ENCODE measurements at regions not wholly inside any gene's neighbourhood (a gene's known extent, or its start where the extent isn't known, plus 50 kb on each side); places are given as distances from the start of the nearest gene placed in this dataset.

DNA sequence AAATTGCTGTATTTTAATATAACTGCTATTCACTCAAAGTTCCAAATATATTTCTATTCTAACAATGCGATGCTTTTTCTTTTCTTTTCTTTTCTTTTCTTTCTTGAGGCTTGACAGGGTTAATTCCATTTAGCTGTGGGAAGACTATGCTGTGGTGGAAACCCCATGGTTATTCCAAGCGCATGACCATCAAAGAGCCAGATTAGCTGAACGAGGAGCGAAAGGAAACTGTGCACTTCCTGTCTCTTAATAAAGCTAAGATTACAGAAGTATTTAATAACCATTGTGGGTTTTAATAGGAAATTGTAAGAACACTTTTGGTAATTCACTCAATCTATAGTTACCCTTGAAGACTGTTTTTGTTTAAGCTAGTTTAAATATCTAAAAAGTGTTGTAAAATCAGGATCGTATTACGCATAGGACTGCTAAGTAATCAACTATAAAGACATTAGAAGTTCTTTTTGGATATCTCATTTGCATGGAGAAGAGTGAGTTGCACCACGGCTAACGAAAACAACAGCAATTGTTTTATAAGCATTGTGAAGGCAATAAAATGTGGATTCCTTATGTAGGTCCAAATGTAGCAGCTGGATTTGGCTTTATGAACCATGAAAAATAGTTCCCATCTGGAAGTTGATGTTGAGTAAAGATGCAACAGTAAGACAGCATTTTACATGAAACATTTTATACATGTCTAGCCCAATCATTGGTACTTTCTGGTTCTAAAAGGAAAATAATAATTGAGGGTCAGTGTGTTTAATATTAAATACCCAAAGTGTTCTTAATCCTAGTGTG, 105.4 kb downstream of the ZIC1 start:
- H3K4me3 ChIP-seq (ENCODE audit: low read length), result no peak overlapping the region
- no peaks in the 10 kb centered on the region for H3K9me2 ChIP-seq (ENCODE audit: insufficient read depth, low read length)
- no peak overlapping the region for H2AFZ ChIP-seq (ENCODE audit: low read depth, low read length)
- H3K9me3 ChIP-seq (ENCODE audit: low read length), result no peaks in the 10 kb centered on the region
- no peaks in the 10 kb centered on the region for H3K36me3 ChIP-seq (ENCODE audit: insufficient read depth, low read length)
- H3F3A ChIP-seq (ENCODE audit: insufficient read depth, low read length, poor library complexity, severe bottlenecking), result no peaks in the 10 kb centered on the region
- H3K27me3 ChIP-seq (ENCODE audit: insufficient read depth, low read depth, low read length), result no peaks in the 10 kb centered on the region
- TF ChIP-seq SMC3 (conservative IDR thresholded peaks at IDR 0.05; ENCODE audit: poor library complexity) (no peak), CTCF (IDR thresholded peaks at IDR 0.05; ENCODE audit: poor library complexity, severe bottlenecking) (no peak), RAD21 (conservative IDR thresholded peaks at IDR 0.05) (no peak), EZH2 (IDR thresholded peaks at IDR 0.05; ENCODE audit: borderline replicate concordance, insufficient read depth, low read length, poor library complexity, severe bottlenecking) (no peak), MXI1 (conservative IDR thresholded peaks at IDR 0.05; ENCODE audit: poor library complexity, severe bottlenecking) (no peak), TAF1 (IDR thresholded peaks at IDR 0.05; ENCODE audit: low read depth) (no peak), EP300 (conservative IDR thresholded peaks at IDR 0.05; ENCODE audit: poor library complexity, severe bottlenecking) (no peak), POLR2AphosphoS5 (IDR thresholded peaks at IDR 0.05) (no peak)
- TF ChIP-seq, protein P1, sequence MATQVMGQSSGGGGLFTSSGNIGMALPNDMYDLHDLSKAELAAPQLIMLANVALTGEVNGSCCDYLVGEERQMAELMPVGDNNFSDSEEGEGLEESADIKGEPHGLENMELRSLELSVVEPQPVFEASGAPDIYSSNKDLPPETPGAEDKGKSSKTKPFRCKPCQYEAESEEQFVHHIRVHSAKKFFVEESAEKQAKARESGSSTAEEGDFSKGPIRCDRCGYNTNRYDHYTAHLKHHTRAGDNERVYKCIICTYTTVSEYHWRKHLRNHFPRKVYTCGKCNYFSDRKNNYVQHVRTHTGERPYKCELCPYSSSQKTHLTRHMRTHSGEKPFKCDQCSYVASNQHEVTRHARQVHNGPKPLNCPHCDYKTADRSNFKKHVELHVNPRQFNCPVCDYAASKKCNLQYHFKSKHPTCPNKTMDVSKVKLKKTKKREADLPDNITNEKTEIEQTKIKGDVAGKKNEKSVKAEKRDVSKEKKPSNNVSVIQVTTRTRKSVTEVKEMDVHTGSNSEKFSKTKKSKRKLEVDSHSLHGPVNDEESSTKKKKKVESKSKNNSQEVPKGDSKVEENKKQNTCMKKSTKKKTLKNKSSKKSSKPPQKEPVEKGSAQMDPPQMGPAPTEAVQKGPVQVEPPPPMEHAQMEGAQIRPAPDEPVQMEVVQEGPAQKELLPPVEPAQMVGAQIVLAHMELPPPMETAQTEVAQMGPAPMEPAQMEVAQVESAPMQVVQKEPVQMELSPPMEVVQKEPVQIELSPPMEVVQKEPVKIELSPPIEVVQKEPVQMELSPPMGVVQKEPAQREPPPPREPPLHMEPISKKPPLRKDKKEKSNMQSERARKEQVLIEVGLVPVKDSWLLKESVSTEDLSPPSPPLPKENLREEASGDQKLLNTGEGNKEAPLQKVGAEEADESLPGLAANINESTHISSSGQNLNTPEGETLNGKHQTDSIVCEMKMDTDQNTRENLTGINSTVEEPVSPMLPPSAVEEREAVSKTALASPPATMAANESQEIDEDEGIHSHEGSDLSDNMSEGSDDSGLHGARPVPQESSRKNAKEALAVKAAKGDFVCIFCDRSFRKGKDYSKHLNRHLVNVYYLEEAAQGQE (IDR thresholded peaks at IDR 0.05; ENCODE audit: borderline replicate concordance), result no peak
- no peak overlapping the region for H3K9ac ChIP-seq (ENCODE audit: low read length)
- no peaks in the 10 kb centered on the region for H4K20me1 ChIP-seq (ENCODE audit: insufficient read depth)
- no peak overlapping the region for H3K27ac ChIP-seq (ENCODE audit: low read length)
- no peak overlapping the region for H3K4me2 ChIP-seq (ENCODE audit: low read length)
- no peaks in the 10 kb centered on the region for H3K79me2 ChIP-seq (replicated peaks; ENCODE audit: insufficient read depth, low read length)

GRCh38 chr3:147518465-147518864, 109.3 kb downstream of the ZIC1 start:
- TF ChIP-seq, protein P1 (IDR thresholded peaks at IDR 0.05; ENCODE audit: borderline replicate concordance), result no peak
- TF ChIP-seq SMC3 (conservative IDR thresholded peaks at IDR 0.05; ENCODE audit: poor library complexity) (no peak), EP300 (conservative IDR thresholded peaks at IDR 0.05; ENCODE audit: poor library complexity, severe bottlenecking) (no peak), RAD21 (conservative IDR thresholded peaks at IDR 0.05) (no peak), MXI1 (conservative IDR thresholded peaks at IDR 0.05; ENCODE audit: poor library complexity, severe bottlenecking) (no peak), TAF1 (IDR thresholded peaks at IDR 0.05; ENCODE audit: low read depth) (no peak), POLR2AphosphoS5 (IDR thresholded peaks at IDR 0.05) (no peak), EZH2 (IDR thresholded peaks at IDR 0.05; ENCODE audit: borderline replicate concordance, insufficient read depth, low read length, poor library complexity, severe bottlenecking) (no peak)
- Histone ChIP-seq H3K4me2 (ENCODE audit: low read length) (no peak overlapping the region), H3K79me2 (replicated peaks; ENCODE audit: insufficient read depth, low read length) (no peaks in the 10 kb centered on the region), H3K9ac (ENCODE audit: low read length) (no peak overlapping the region), H3K36me3 (ENCODE audit: insufficient read depth, low read length) (no peaks in the 10 kb centered on the region), H3F3A (ENCODE audit: insufficient read depth, low read length, poor library complexity, severe bottlenecking) (no peaks in the 10 kb centered on the region), H3K27ac (ENCODE audit: low read length) (no peak overlapping the region), H3K4me3 (ENCODE audit: low read length) (no peak overlapping the region), H3K9me3 (ENCODE audit: low read length) (no peaks in the 10 kb centered on the region), H3K27me3 (ENCODE audit: insufficient read depth, low read depth, low read length) (no peaks in the 10 kb centered on the region), H2AFZ (ENCODE audit: low read depth, low read length) (no peak overlapping the region), H3K9me2 (ENCODE audit: insufficient read depth, low read length) (no peaks in the 10 kb centered on the region), H4K20me1 (ENCODE audit: insufficient read depth) (no peaks in the 10 kb centered on the region)
